ENCODE measurements at regions not wholly inside any gene's neighbourhood (a gene's known extent, or its start where the extent isn't known, plus 50 kb on each side); places are given as distances from the start of the nearest gene placed in this dataset.

GRCh38 chr7:37526623-37527022 lies 78.0 kb upstream of the ELMO1 start:
- Mint-ChIP-seq H3K27ac (ENCODE audit: unreplicated experiment) (no peak overlapping the region), H3K4me3 (ENCODE audit: unreplicated experiment) (no peak overlapping the region), H3K9me3 (ENCODE audit: unreplicated experiment) (no peaks in the 10 kb centered on the region), H3K27me3 (ENCODE audit: unreplicated experiment) (no peaks in the 10 kb centered on the region), H3K4me1 (ENCODE audit: low read depth, unreplicated experiment) (no peaks in the 10 kb centered on the region), H3K36me3 (ENCODE audit: unreplicated experiment) (no peaks in the 10 kb centered on the region)
- DNase-seq: no peak
- no peak for TF ChIP-seq CTCF (IDR thresholded peaks at IDR 0.05; ENCODE audit: partially characterized antibody, unreplicated experiment)

- Mint-ChIP-seq H3K27me3 (ENCODE audit: unreplicated experiment) (no peaks in the 10 kb centered on the region), H3K4me3 (ENCODE audit: unreplicated experiment) (no peak overlapping the region), H3K27ac (ENCODE audit: unreplicated experiment) (no peak overlapping the region), H3K36me3 (ENCODE audit: unreplicated experiment) (no peaks in the 10 kb centered on the region), H3K9me3 (ENCODE audit: unreplicated experiment) (no peaks in the 10 kb centered on the region), H3K4me1 (ENCODE audit: low read depth, unreplicated experiment) (no peaks in the 10 kb centered on the region)
- no peak for DNase-seq
- TF ChIP-seq CTCF (IDR thresholded peaks at IDR 0.05; ENCODE audit: partially characterized antibody, unreplicated experiment): no peak
Observed at GRCh38 chr7:37527109-37527508, 78.4 kb upstream of the ELMO1 start.

- H3K36me3 Mint-ChIP-seq (ENCODE audit: unreplicated experiment): peaks cover 4% of the 10 kb centered on the region
- H3K27ac Mint-ChIP-seq (ENCODE audit: unreplicated experiment): no peak overlapping the region
- no peaks in the 10 kb centered on the region for H3K9me3 Mint-ChIP-seq (ENCODE audit: unreplicated experiment)
- H3K4me3 Mint-ChIP-seq (ENCODE audit: unreplicated experiment): no peak overlapping the region
- peaks cover 8% of the 10 kb centered on the region for H3K4me1 Mint-ChIP-seq (ENCODE audit: low read depth, unreplicated experiment)
- no peaks in the 10 kb centered on the region for H3K27me3 Mint-ChIP-seq (ENCODE audit: unreplicated experiment)
- TF ChIP-seq CTCF (IDR thresholded peaks at IDR 0.05; ENCODE audit: partially characterized antibody, unreplicated experiment): no peak
- DNase-seq: no peak
Observed at GRCh38 chr7:37531225-37531624, 82.6 kb upstream of the ELMO1 start.

- Mint-ChIP-seq H3K4me1 (ENCODE audit: low read depth, unreplicated experiment) (peaks cover 13% of the 10 kb centered on the region), H3K9me3 (ENCODE audit: unreplicated experiment) (peaks cover 2% of the 10 kb centered on the region), H3K27me3 (ENCODE audit: unreplicated experiment) (no peaks in the 10 kb centered on the region), H3K27ac (ENCODE audit: unreplicated experiment) (no peak overlapping the region), H3K4me3 (ENCODE audit: unreplicated experiment) (no peak overlapping the region), H3K36me3 (ENCODE audit: unreplicated experiment) (peaks cover 4% of the 10 kb centered on the region)
- DNase-seq: no peak
- no peak for TF ChIP-seq CTCF (IDR thresholded peaks at IDR 0.05; ENCODE audit: partially characterized antibody, unreplicated experiment)
Observed at GRCh38 chr7:37532636-37533035, 84.0 kb upstream of the ELMO1 start.

DNA sequence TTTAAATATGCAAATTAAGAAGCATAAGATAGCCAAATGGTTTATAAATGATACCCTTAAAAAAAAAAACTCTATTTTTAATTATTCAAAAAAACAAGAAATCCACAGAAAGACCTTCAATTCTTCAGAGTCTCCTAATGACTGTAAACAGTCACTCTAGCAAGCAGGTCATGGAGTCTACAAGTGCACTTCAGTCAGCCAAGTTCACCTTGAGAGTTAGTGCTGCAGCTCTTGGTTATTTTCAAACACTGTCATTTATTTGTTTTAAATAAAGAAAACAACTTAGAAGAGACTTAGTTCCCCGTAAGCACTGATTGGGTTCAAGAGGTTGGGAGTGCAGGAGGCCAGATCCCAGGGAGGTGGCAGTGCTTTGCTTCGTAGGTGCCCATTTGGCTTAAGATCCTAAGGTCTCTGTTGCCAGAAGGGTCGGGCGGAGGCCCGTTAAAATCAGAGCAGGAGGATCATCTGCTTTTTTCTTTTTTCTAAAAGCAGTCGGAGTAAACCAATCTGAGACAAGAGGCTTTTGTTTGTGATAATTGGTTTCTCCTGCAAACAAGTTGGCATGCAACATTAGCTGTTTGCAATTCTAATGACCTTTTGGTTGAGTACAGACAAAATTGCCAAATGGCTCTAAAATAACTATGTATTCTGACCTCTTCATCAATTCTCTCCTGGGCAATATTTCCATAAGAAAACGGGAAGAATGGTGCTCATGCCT lies 86.4 kb upstream of the ELMO1 start:
- H3K27ac Mint-ChIP-seq (ENCODE audit: unreplicated experiment): no peak overlapping the region
- peaks cover 4% of the 10 kb centered on the region for H3K36me3 Mint-ChIP-seq (ENCODE audit: unreplicated experiment)
- H3K27me3 Mint-ChIP-seq (ENCODE audit: unreplicated experiment): peaks cover 1% of the 10 kb centered on the region
- H3K9me3 Mint-ChIP-seq (ENCODE audit: unreplicated experiment): peaks cover 2% of the 10 kb centered on the region
- peaks cover 13% of the 10 kb centered on the region for H3K4me1 Mint-ChIP-seq (ENCODE audit: low read depth, unreplicated experiment)
- no peak for DNase-seq
- H3K4me3 Mint-ChIP-seq (ENCODE audit: unreplicated experiment): no peak overlapping the region
- TF ChIP-seq CTCF (IDR thresholded peaks at IDR 0.05; ENCODE audit: partially characterized antibody, unreplicated experiment): no peak
